ENCODE measurements at regions not wholly inside any gene's neighbourhood (a gene's known extent, or its start where the extent isn't known, plus 50 kb on each side); places are given as distances from the start of the nearest gene placed in this dataset.

DNA sequence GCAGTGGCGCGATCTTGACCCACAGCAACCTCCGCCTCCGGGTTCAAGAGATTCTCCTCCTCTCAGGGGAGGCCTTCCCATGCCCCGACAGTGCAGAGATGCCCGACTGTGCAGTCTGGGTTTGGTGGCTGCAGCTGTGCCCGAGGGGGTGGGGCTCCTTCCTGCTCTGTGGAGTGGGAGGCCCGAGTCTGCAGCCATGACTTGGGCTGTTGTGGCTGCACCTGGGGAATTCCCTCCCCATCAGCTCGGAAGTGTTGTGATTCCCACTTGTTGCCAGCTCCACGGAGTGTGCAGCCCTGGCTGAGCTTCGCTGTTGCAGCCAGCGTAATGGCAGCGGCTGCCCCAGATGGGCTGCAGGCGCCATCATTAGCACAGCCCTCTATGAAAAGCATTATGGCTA is 66.4 kb upstream of the SMIM36 start:
- TF ChIP-seq FOXA1 (IDR thresholded peaks at IDR 0.05) (no peak), SP1 (IDR thresholded peaks at IDR 0.05) (no peak), ZNF384 (IDR thresholded peaks at IDR 0.05) (no peak), BHLHE40 (IDR thresholded peaks at IDR 0.05; ENCODE audit: borderline replicate concordance) (no peak), ARNT (IDR thresholded peaks at IDR 0.05) (no peak), NFRKB (IDR thresholded peaks at IDR 0.05) (no peak), TARDBP (IDR thresholded peaks at IDR 0.05) (no peak), ELF4 (IDR thresholded peaks at IDR 0.05) (no peak), SUZ12 (IDR thresholded peaks at IDR 0.05) (no peak), LEF1 (IDR thresholded peaks at IDR 0.05; ENCODE audit: borderline replicate concordance) (no peak), L3MBTL2 (conservative IDR thresholded peaks at IDR 0.05) (no peak), FOXM1 (IDR thresholded peaks at IDR 0.05; ENCODE audit: borderline replicate concordance) (no peak)
- TF ChIP-seq, protein P1, sequence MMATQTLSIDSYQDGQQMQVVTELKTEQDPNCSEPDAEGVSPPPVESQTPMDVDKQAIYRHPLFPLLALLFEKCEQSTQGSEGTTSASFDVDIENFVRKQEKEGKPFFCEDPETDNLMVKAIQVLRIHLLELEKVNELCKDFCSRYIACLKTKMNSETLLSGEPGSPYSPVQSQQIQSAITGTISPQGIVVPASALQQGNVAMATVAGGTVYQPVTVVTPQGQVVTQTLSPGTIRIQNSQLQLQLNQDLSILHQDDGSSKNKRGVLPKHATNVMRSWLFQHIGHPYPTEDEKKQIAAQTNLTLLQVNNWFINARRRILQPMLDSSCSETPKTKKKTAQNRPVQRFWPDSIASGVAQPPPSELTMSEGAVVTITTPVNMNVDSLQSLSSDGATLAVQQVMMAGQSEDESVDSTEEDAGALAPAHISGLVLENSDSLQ (IDR thresholded peaks at IDR 0.05): no peak
